ENCODE measurements at regions not wholly inside any gene's neighbourhood (a gene's known extent, or its start where the extent isn't known, plus 50 kb on each side); places are given as distances from the start of the nearest gene placed in this dataset.

DNA sequence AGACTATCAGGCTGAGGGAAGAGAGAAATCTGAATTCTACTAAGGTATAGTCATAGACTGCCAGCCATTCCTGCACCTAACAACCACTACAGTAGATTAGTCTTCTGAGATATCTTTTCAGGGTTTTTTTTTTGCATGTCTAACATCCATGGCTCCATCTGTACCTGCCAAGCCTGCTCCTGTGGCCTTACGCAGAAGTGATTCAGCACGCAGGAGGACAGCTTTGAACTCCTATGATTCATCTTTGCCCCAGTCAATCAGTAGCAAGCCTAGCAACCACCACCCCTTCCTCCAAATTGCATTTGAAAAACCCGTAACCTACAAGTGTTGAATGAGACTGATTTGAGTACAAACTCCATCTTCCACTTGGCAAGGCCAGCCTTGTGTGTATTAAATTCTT lies 520.7 kb upstream of the HS3ST1 start:
- CTCF ChIA-PET (ENCODE audit: partially characterized antibody): interaction anchor here (0.6 to 1.4 kb wide), 4 partner anchors 16 to 1832 kb away, joined by 3 to 4 read pairs (median 3); no protein-coding TSS in a partner anchor
- Histone ChIP-seq H3K4me3 (ENCODE audit: extremely low read depth in 1 of 4, insufficient read depth in 2 of 4, low read depth in 3 of 4, low read length in 4 of 4) (no peak overlapping the region), H2BK120ac (replicated peaks; ENCODE audit: low read depth, low read length) (no peak overlapping the region), H4K91ac (replicated peaks; ENCODE audit: insufficient read length, low read length) (no peak overlapping the region), H3K18ac (ENCODE audit: extremely low read depth, low read length) (no peak overlapping the region), H2AFZ (ENCODE audit: low read length) (no peak overlapping the region), H4K8ac (ENCODE audit: extremely low read depth, insufficient read depth, low read length) (no peak overlapping the region), H3K4me2 (ENCODE audit: insufficient read depth in 1 of 2, low read depth in 2 of 2, low read length in 2 of 2) (no peak overlapping the region), H2BK15ac (ENCODE audit: low read length) (no peak overlapping the region), H3K27ac (ENCODE audit: low read depth, low read length) (no peak overlapping the region), H4K5ac (ENCODE audit: insufficient read length, low read depth, low read length) (no peak overlapping the region), H2AK5ac (ENCODE audit: low read depth, low read length) (no peak overlapping the region), H3K9ac (replicated peaks in 1 of 4; ENCODE audit: extremely low read depth in 1 of 4, low read depth in 3 of 4, low read length in 3 of 4) (no peak overlapping the region), H3K79me2 (ENCODE audit: control insufficient read depth in 1 of 2, insufficient read depth in 2 of 2, low read length in 2 of 2) (no peaks in the 10 kb centered on the region), H4K20me1 (replicated peaks in 1 of 2; ENCODE audit: control insufficient read depth in 1 of 2, insufficient read depth in 2 of 2, low read length in 2 of 2) (no peaks in the 10 kb centered on the region), H2BK12ac (ENCODE audit: low read depth, low read length) (no peak overlapping the region), H2BK20ac (ENCODE audit: low read length) (no peak overlapping the region), H3K56ac (replicated peaks; ENCODE audit: insufficient read length, low read depth, low read length) (no peak overlapping the region), H3K79me1 (ENCODE audit: low read depth, low read length) (no peaks in the 10 kb centered on the region), H3K36me3 (ENCODE audit: control insufficient read depth in 2 of 4, insufficient read depth in 4 of 4, low read length in 3 of 4) (no peaks in the 10 kb centered on the region), H3K23ac (ENCODE audit: insufficient read length) (no peak overlapping the region), H3K9me3 (ENCODE audit: insufficient read depth in 2 of 2, low read depth in 1 of 2, low read length in 1 of 2) (no peaks in the 10 kb centered on the region), H3K4me1 (replicated peaks in 1 of 4; ENCODE audit: control insufficient read depth in 3 of 4, insufficient read depth in 4 of 4, low read length in 3 of 4) (no peaks in the 10 kb centered on the region), H3K4ac (replicated peaks; ENCODE audit: insufficient read length, low read depth, low read length) (no peak overlapping the region), H3K14ac (ENCODE audit: insufficient read length) (no peak overlapping the region), H3K23me2 (ENCODE audit: low read depth, low read length) (no peaks in the 10 kb centered on the region; the same call in 1 of the 2 replicates), H2BK5ac (ENCODE audit: low read depth, low read length) (no peak overlapping the region), H3K27me3 (replicated peaks in 1 of 4; ENCODE audit: control insufficient read depth in 3 of 4, extremely low read depth in 1 of 4, insufficient read depth in 3 of 4, low read length in 3 of 4) (no peaks in the 10 kb centered on the region)
- 84% methylated on average over 3 of the region's 3 CpGs; no CpG with 5 or more reads in 1 of the 2 experiments for WGBS, 2 experiments (ENCODE audit: extremely low coverage in 1 of 2, insufficient coverage in 1 of 2, insufficient read length in 1 of 2, insufficient replicate concordance in 2 of 2, low coverage in 1 of 2, low lambda C conversion rate in 2 of 2, missing lambda C conversion rate in 1 of 2)
- DNase-seq (ENCODE audit: low read depth in 1 of 2, low spot score in 2 of 2): no peak
- POLR2A ChIA-PET (ENCODE audit: partially characterized antibody): no interaction called here
- TF ChIP-seq HDAC2 (IDR thresholded peaks at IDR 0.05; ENCODE audit: borderline replicate concordance in 1 of 2, low read depth in 2 of 2, low read length in 2 of 2): no peak
- TF ChIP-seq E2F6 (IDR thresholded peaks at IDR 0.05): no peak
- no peak for TF ChIP-seq USF2 (IDR thresholded peaks at IDR 0.05; ENCODE audit: low read length)
- no peak for TF ChIP-seq TAF7 (optimal IDR thresholded peaks at IDR 0.05; ENCODE audit: borderline replicate concordance, low read depth, low read length)
- TF ChIP-seq SP2 (IDR thresholded peaks at IDR 0.05; ENCODE audit: low read length): no peak
- no peak for TF ChIP-seq SP4 (IDR thresholded peaks at IDR 0.05; ENCODE audit: low read length)
- no peak for TF ChIP-seq CHD2 (IDR thresholded peaks at IDR 0.05; ENCODE audit: low read length)
- TF ChIP-seq POLR2A (IDR thresholded peaks at IDR 0.05; ENCODE audit: control extremely low read depth in 1 of 2, low read depth in 2 of 2, low read length in 2 of 2): no peak
- no peak for TF ChIP-seq BRCA1 (IDR thresholded peaks at IDR 0.05; ENCODE audit: low read depth, low read length)
- TF ChIP-seq JUN (IDR thresholded peaks at IDR 0.05; ENCODE audit: low read depth, low read length): no peak
- TF ChIP-seq CBX8 (IDR thresholded peaks at IDR 0.05; ENCODE audit: borderline replicate concordance, low read depth, low read length): no peak
- TF ChIP-seq GABPA (IDR thresholded peaks at IDR 0.05; ENCODE audit: borderline replicate concordance, insufficient read depth, low read length): no peak
- FAIRE-seq: no peak
